ENCODE measurements at regions not wholly inside any gene's neighbourhood (a gene's known extent, or its start where the extent isn't known, plus 50 kb on each side); places are given as distances from the start of the nearest gene placed in this dataset.

GRCh38 chr15:72912996-72913395 is 129.4 kb upstream of the ADPGK start:
- no peak for DNase-seq
- H3K9me3 ChIP-seq: no peaks in the 10 kb centered on the region
- no peak overlapping the region for H3K27ac ChIP-seq
- in situ Hi-C loops (cut with MboI; ENCODE audit: low pct_ligation_motif_present in 1 of 4, low pct_unique_long_range_greater_than_20kb in 1 of 4, low sequenced_read_pairs in 3 of 4) (no loop called here), intact Hi-C loops (cut with DNase I; ENCODE audit: low total_unique reads) (no loop called here)
- H3K36me3 ChIP-seq: no peaks in the 10 kb centered on the region
- H3K27me3 ChIP-seq: no peaks in the 10 kb centered on the region
- WGBS, 2 donors (ENCODE audit: low coverage in 1 of 2): 57% methylated on average over 2 of the region's 2 CpGs; no CpG with 5 or more reads in 1 of the 2 donors
- peaks cover 0 to 7% (median 5%) of the 10 kb centered on the region in 4 donors for H3K4me1 ChIP-seq
- no peak overlapping the region for H3K4me3 ChIP-seq
- no peak for TF ChIP-seq POLR2A (IDR thresholded peaks at IDR 0.05)
- no peak for TF ChIP-seq POLR2AphosphoS5 (IDR thresholded peaks at IDR 0.05)
- no peak for TF ChIP-seq CTCF (IDR thresholded peaks at IDR 0.05)
- no peak for TF ChIP-seq EP300 (IDR thresholded peaks at IDR 0.05; ENCODE audit: low read depth)

GRCh38 chr15:72912121-72912520 is 128.6 kb upstream of the ADPGK start:
- peaks cover 0 to 7% (median 5%) of the 10 kb centered on the region in 4 donors for H3K4me1 ChIP-seq
- no peak overlapping the region for H3K4me3 ChIP-seq
- in situ Hi-C loops (cut with MboI; ENCODE audit: low pct_ligation_motif_present in 1 of 4, low pct_unique_long_range_greater_than_20kb in 1 of 4, low sequenced_read_pairs in 3 of 4) (no loop called here), intact Hi-C loops (cut with DNase I; ENCODE audit: low total_unique reads) (no loop called here)
- no peaks in the 10 kb centered on the region for H3K27me3 ChIP-seq
- TF ChIP-seq EP300 (IDR thresholded peaks at IDR 0.05; ENCODE audit: low read depth) (no peak), POLR2A (IDR thresholded peaks at IDR 0.05) (no peak), POLR2AphosphoS5 (IDR thresholded peaks at IDR 0.05) (no peak), CTCF (IDR thresholded peaks at IDR 0.05) (no peak)
- no peaks in the 10 kb centered on the region for H3K9me3 ChIP-seq
- DNase-seq: no peak
- 44 to 75% methylated on average over 2 to 4 of the region's 4 CpGs for WGBS, 2 donors (ENCODE audit: low coverage in 1 of 2)
- H3K27ac ChIP-seq: peak overlapping the region; percentile 0 to 48 (median 41)
- no peaks in the 10 kb centered on the region for H3K36me3 ChIP-seq

GRCh38 chr15:72911626-72912025 is 128.1 kb upstream of the ADPGK start:
- H3K4me1 ChIP-seq: peaks cover 0 to 7% (median 5%) of the 10 kb centered on the region in 4 donors
- in situ Hi-C loops (cut with MboI; ENCODE audit: low pct_ligation_motif_present in 1 of 4, low pct_unique_long_range_greater_than_20kb in 1 of 4, low sequenced_read_pairs in 3 of 4) (no loop called here), intact Hi-C loops (cut with DNase I; ENCODE audit: low total_unique reads) (no loop called here)
- peak overlapping the region; percentile 0 to 48 (median 41) for H3K27ac ChIP-seq
- no peaks in the 10 kb centered on the region for H3K27me3 ChIP-seq
- H3K9me3 ChIP-seq: no peaks in the 10 kb centered on the region
- DNase-seq: peak; percentile 46
- TF ChIP-seq CTCF (IDR thresholded peaks at IDR 0.05) (no peak), POLR2A (IDR thresholded peaks at IDR 0.05) (no peak), EP300 (IDR thresholded peaks at IDR 0.05; ENCODE audit: low read depth) (no peak), POLR2AphosphoS5 (IDR thresholded peaks at IDR 0.05) (no peak)
- H3K36me3 ChIP-seq: no peaks in the 10 kb centered on the region
- WGBS, 2 donors (ENCODE audit: low coverage in 1 of 2): 59% methylated on average over 1 of the region's 1 CpG; no CpG with 5 or more reads in 1 of the 2 donors
- H3K4me3 ChIP-seq: no peak overlapping the region

GRCh38 chr15:72908713-72909112 is 125.2 kb upstream of the ADPGK start:
- no peak for TF ChIP-seq EP300 (IDR thresholded peaks at IDR 0.05; ENCODE audit: low read depth)
- TF ChIP-seq POLR2AphosphoS5 (IDR thresholded peaks at IDR 0.05): no peak
- no peak for TF ChIP-seq POLR2A (IDR thresholded peaks at IDR 0.05)
- no peak for TF ChIP-seq CTCF (IDR thresholded peaks at IDR 0.05)
- WGBS, 2 donors (ENCODE audit: low coverage in 1 of 2): 64 to 66% methylated on average over 4 of the region's 4 CpGs
- in situ Hi-C loops (cut with MboI; ENCODE audit: low pct_ligation_motif_present in 1 of 4, low pct_unique_long_range_greater_than_20kb in 1 of 4, low sequenced_read_pairs in 3 of 4): no loop called here
- H3K27ac ChIP-seq: no peak overlapping the region
- H3K27me3 ChIP-seq: no peaks in the 10 kb centered on the region
- no peak for DNase-seq
- H3K4me1 ChIP-seq: peaks cover 0 to 7% (median 5%) of the 10 kb centered on the region in 4 donors
- intact Hi-C loops (cut with DNase I; ENCODE audit: low total_unique reads): no loop called here
- no peaks in the 10 kb centered on the region for H3K9me3 ChIP-seq
- H3K36me3 ChIP-seq: no peaks in the 10 kb centered on the region
- H3K4me3 ChIP-seq: no peak overlapping the region
